Smooth muscle cell (in vitro differentiated cells): ENCODE measurements at regions not wholly inside any gene's neighbourhood (a gene's known extent, or its start where the extent isn't known, plus 50 kb on each side); places are given as distances from the start of the nearest gene placed in this dataset.
A peak's percentile ranks its signal among the peaks of the same experiment; 100 is the strongest.

Source experiments
- DNase-seq: peaks from one replicate; lab custom pipeline; 2025; ENCODE audit not compliant: unreplicated experiment; lab: John Stamatoyannopoulos, UW
- H2AFZ ChIP-seq: fragments of 200-600 bp; sonication (generic); 2 replicates; pipeline ENCODE4 v1.6.0; 2016; ENCODE audit warnings: antibody characterized with exemption, low read depth, mild to moderate bottlenecking
- H3F3A ChIP-seq: fragments of 200-600 bp; sonication (generic); 2 replicates; pipeline ENCODE4 v1.6.0; 2017; ENCODE audit warnings: antibody characterized with exemption, low read depth
- H3K27ac ChIP-seq: fragments of 200-600 bp; sonication (generic); 2 replicates; pipeline ENCODE4 v1.5.1; 2016; ENCODE audit warnings: low read depth, mild to moderate bottlenecking
- H3K27me3 ChIP-seq: fragments of 200-600 bp; sonication (generic); 2 replicates; pipeline ENCODE4 v1.6.1; 2016; ENCODE audit warnings: low read depth, mild to moderate bottlenecking
- H3K36me3 ChIP-seq: fragments of 200-600 bp; sonication (generic); 2 replicates; pipeline ENCODE4 v1.5.1; 2016; ENCODE audit warnings: low read depth
- H3K4me1 ChIP-seq: fragments of 200-600 bp; sonication (generic); 2 replicates; pipeline ENCODE4 v1.5.1; 2016; ENCODE audit warnings: low read depth
- H3K4me2 ChIP-seq: fragments of 200-600 bp; sonication (generic); 2 replicates; pipeline ENCODE4 v1.6.0; 2016; ENCODE audit warnings: mild to moderate bottlenecking
- H3K4me3 ChIP-seq: fragments of 200-600 bp; sonication (generic); 2 replicates; pipeline ENCODE4 v1.5.1; 2016; ENCODE audit warnings: mild to moderate bottlenecking
- H3K79me2 ChIP-seq: fragments of 200-600 bp; sonication (generic); 2 replicates; pipeline ENCODE4 v1.6.0; 2016; ENCODE audit warnings: low read depth, mild to moderate bottlenecking
- H3K9ac ChIP-seq: fragments of 200-600 bp; sonication (generic); 2 replicates; pipeline ENCODE4 v1.6.0; 2016; ENCODE audit warnings: low read depth
- H3K9me3 ChIP-seq: fragments of 200-600 bp; sonication (generic); replicated peaks from 2 replicates; pipeline ENCODE4 v1.5.1; 2016; ENCODE audit warnings: low read depth
- H4K20me1 ChIP-seq: fragments of 200-600 bp; sonication (generic); 2 replicates; pipeline ENCODE4 v1.6.0; 2016; ENCODE audit warnings: low read depth
- CTCF ChIP-seq: fragments of 200-600 bp; sonication (generic); IDR thresholded peaks from 2 replicates; pipeline ENCODE4 v1.5.1; 2017; ENCODE audit warnings: borderline replicate concordance, mild to moderate bottlenecking, antibody characterized with exemption; ENCODE audit not compliant: insufficient read depth, poor library complexity, severe bottlenecking
- WGBS: methylation state at CpG from one replicate; pipeline ENCODE4 v1.1.7; 2016; ENCODE audit warnings: low lambda C conversion rate; 5-methylcytosine and 5-hydroxymethylcytosine counted together

- no peak overlapping the region for H3K27ac ChIP-seq
- no peak overlapping the region for H3K4me3 ChIP-seq
- H2AFZ ChIP-seq = no peak overlapping the region
- 47% methylated on average over 4 of the region's 4 CpGs for WGBS
- no peaks in the 10 kb centered on the region for H3F3A ChIP-seq
- no peak for DNase-seq
- no peaks in the 10 kb centered on the region for H3K4me1 ChIP-seq
- H3K4me2 ChIP-seq = no peak overlapping the region
- TF ChIP-seq CTCF = peak; percentile 49
- H3K27me3 ChIP-seq = no peaks in the 10 kb centered on the region
- no peak overlapping the region for H3K9ac ChIP-seq
- H3K79me2 ChIP-seq = no peaks in the 10 kb centered on the region
- no peaks in the 10 kb centered on the region for H4K20me1 ChIP-seq
- H3K9me3 ChIP-seq = no peaks in the 10 kb centered on the region
- H3K36me3 ChIP-seq = no peaks in the 10 kb centered on the region
These were observed 97.2 kb downstream of the CLDN1 start for GRCh38 chr3:190224863-190225692.

- no peaks in the 10 kb centered on the region for H3K4me1 ChIP-seq
- WGBS = 84% methylated on average over 4 of the region's 4 CpGs
- no peak overlapping the region for H3K9ac ChIP-seq
- no peaks in the 10 kb centered on the region for H3K79me2 ChIP-seq
- no peak overlapping the region for H3K27ac ChIP-seq
- H3K36me3 ChIP-seq = no peaks in the 10 kb centered on the region
- DNase-seq = no peak
- no peak overlapping the region for H3K4me2 ChIP-seq
- H3F3A ChIP-seq = no peaks in the 10 kb centered on the region
- no peaks in the 10 kb centered on the region for H3K27me3 ChIP-seq
- H4K20me1 ChIP-seq = no peaks in the 10 kb centered on the region
- H2AFZ ChIP-seq = no peak overlapping the region
- no peak for TF ChIP-seq CTCF
- no peaks in the 10 kb centered on the region for H3K9me3 ChIP-seq
- no peak overlapping the region for H3K4me3 ChIP-seq
These were observed 97.8 kb downstream of the CLDN1 start for GRCh38 chr3:190224456-190224855.

- WGBS = 88% methylated on average over 4 of the region's 4 CpGs
- TF ChIP-seq CTCF = no peak
- no peaks in the 10 kb centered on the region for H3F3A ChIP-seq
These were observed 99.3 kb downstream of the CLDN1 start for GRCh38 chr3:190222916-190223315.

GRCh38 chr3:190222360-190222759 is 99.9 kb downstream of the CLDN1 start:
- H3K27me3 ChIP-seq = no peaks in the 10 kb centered on the region
- no peaks in the 10 kb centered on the region for H3K36me3 ChIP-seq
- H3K4me3 ChIP-seq = no peak overlapping the region
- H4K20me1 ChIP-seq = no peaks in the 10 kb centered on the region
- no peaks in the 10 kb centered on the region for H3F3A ChIP-seq
- 94% methylated on average over 3 of the region's 3 CpGs for WGBS
- no peak for TF ChIP-seq CTCF
- no peak overlapping the region for H2AFZ ChIP-seq
- H3K27ac ChIP-seq = no peak overlapping the region
- no peak overlapping the region for H3K4me2 ChIP-seq
- H3K9ac ChIP-seq = no peak overlapping the region
- no peak for DNase-seq
- H3K9me3 ChIP-seq = no peaks in the 10 kb centered on the region
- no peaks in the 10 kb centered on the region for H3K4me1 ChIP-seq
- H3K79me2 ChIP-seq = no peaks in the 10 kb centered on the region

More at GRCh38 chr3:190222916-190223315, 99.3 kb downstream of the CLDN1 start:
- H2AFZ ChIP-seq = no peak overlapping the region
- no peak overlapping the region for H3K27ac ChIP-seq
- no peaks in the 10 kb centered on the region for H4K20me1 ChIP-seq
- no peak for DNase-seq
- H3K9me3 ChIP-seq = no peaks in the 10 kb centered on the region
- H3K4me3 ChIP-seq = no peak overlapping the region
- no peak overlapping the region for H3K4me2 ChIP-seq
- H3K4me1 ChIP-seq = no peaks in the 10 kb centered on the region
- no peaks in the 10 kb centered on the region for H3K79me2 ChIP-seq
- H3K36me3 ChIP-seq = no peaks in the 10 kb centered on the region
- H3K9ac ChIP-seq = no peak overlapping the region
- H3K27me3 ChIP-seq = no peaks in the 10 kb centered on the region
